IPS-18a (cell line): ENCODE measurements at regions not wholly inside any gene's neighbourhood (a gene's known extent, or its start where the extent isn't known, plus 50 kb on each side); places are given as distances from the start of the nearest gene placed in this dataset.

Source experiments
- H3K27ac ChIP-seq: one replicate; pipeline ENCODE4 v1.5.1; 2013; ENCODE audit warnings: low read length
- H3K27me3 ChIP-seq: one replicate; pipeline ENCODE4 v1.6.1; 2013; ENCODE audit warnings: mild to moderate bottlenecking, low read length; ENCODE audit not compliant: control insufficient read depth, insufficient read depth
- H3K36me3 ChIP-seq: one replicate; pipeline ENCODE4 v1.6.1; 2013; ENCODE audit warnings: low read depth, low read length; ENCODE audit not compliant: control insufficient read depth
- H3K4me1 ChIP-seq: one replicate; pipeline ENCODE4 v1.6.1; 2013; ENCODE audit warnings: low read depth, low read length; ENCODE audit not compliant: control insufficient read depth
- H3K4me3 ChIP-seq: one replicate; pipeline ENCODE4 v1.5.1; 2013; ENCODE audit warnings: low read length
- H3K9ac ChIP-seq: one replicate; pipeline ENCODE4 v1.6.1; 2013; ENCODE audit warnings: mild to moderate bottlenecking, low read length, moderate library complexity
- H3K9me3 ChIP-seq: one replicate; pipeline ENCODE4 v1.6.1; 2013; ENCODE audit warnings: low read depth, low read length; ENCODE audit not compliant: control insufficient read depth

DNA sequence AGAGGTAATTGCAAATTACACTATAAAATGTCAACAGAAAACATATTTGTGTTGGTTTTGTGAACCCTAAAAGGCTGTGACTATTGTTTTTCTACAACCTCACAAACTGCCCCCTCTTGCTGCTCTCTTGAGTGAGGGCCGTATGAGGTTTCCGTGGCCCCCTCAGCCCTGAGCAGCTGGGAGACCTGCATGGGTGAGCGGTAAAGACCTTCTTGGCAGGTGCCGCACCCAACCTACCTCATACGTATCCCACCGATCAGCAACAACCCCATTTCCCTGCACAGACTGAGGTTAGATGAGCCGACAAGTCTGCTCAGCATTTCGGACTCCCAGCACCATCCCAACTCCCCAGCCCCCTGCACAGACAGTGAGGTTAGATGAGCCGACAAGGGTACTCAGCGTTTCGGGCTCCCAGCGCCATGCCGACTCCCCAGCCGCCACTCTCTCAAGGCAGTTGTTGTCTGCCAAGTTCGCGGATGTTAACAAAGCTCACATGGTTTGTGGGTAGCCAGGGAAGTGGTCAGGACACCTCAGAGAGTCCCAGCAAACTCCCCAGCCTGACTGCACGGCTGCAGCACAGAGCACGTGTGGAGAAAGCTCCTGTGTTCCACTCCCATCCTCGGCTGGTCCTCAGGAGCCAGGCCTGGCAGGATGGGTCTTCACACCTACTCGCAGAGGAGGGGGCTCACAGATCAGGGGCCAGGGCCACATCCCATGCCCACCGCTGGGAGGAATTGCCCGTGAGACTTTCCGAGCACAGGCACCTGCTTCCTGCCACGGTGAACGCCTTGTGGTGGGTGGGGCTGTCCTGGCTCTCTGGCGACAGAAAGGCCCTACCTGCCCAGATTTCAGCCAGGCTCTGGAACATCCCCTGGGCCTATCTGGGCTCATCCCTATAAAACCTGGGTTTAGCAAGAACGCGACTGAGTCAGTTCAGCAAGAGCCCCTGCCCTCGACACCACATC lies 502.9 kb downstream of the BRD1 start:
- no peaks in the 10 kb centered on the region for H3K36me3 ChIP-seq
- H3K4me3 ChIP-seq, result no peak overlapping the region
- no peak overlapping the region for H3K9ac ChIP-seq
- H3K27me3 ChIP-seq, result no peaks in the 10 kb centered on the region
- H3K27ac ChIP-seq, result no peak overlapping the region
- no peaks in the 10 kb centered on the region for H3K9me3 ChIP-seq
- H3K4me1 ChIP-seq, result no peaks in the 10 kb centered on the region

DNA sequence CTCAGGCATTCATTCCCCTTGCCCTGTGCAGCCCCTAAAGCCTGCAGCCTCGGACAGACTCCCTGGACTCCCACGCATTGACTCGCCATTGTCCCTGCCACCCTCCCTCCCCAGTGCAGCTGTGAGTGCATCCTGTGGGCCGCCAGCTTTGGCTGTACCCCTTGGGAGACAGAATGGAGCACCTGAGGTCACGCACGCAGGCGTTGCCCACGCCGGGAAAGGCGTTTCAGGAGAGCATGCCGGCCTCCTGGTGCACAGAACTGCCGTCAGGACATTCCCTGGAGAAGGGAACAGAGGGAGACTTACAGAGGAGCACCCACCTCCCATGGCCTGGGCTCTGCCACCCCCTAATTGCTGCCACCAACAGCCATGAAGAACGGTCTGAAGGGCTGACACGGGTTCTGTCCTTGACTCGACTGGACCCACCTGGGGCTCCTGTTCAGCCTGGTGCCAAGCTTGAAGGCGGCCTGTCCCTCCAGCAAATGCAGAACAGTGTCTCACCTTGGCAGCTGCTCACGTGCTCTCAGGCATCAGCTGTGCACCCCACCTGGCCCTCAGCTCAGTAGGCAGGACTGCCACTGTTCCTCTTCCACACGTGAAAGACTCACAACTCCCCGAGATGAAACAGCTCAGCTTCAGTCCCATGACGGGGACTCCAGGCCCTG lies 503.8 kb downstream of the BRD1 start:
- Histone ChIP-seq H3K9me3 (no peaks in the 10 kb centered on the region), H3K27me3 (no peaks in the 10 kb centered on the region), H3K27ac (no peak overlapping the region), H3K4me1 (no peaks in the 10 kb centered on the region), H3K36me3 (no peaks in the 10 kb centered on the region), H3K9ac (no peak overlapping the region), H3K4me3 (no peak overlapping the region)

DNA sequence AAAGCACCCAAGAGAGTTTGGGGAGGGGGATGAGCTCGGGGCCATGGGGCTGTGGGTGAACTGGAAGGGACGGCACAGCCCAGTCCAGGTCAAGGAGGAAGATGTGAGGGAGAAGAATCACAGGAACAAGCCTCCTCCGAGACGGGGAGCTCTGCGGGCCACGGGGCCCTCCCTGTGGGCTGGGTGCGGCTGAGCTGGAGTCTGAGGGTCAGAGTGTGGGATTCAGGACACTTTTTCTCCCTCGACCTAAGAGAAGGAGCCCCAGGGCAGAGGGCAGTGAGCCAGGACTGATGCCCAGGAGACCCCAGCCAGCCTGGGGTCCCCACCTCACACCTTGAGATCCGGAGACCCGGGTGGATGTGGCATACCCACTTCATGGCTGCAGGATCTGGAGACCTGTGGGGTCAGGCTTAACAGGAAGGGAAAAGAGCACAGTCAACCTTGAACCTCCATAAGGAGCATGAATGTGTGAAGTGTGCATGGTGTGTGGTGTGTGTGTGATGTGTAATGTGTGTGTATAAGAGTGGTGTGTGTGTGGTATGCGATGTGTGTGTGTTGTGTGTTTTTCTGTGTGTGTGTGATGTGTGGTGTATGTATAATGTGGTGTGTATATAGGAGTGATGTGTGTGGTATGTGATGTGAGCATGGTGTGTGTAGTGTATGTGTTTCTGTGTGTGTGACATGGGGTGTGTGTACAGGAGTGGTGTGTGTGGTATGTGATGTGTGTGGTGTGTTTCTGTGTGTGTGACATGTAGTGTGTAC lies 504.6 kb downstream of the BRD1 start:
- Histone ChIP-seq H3K27ac (no peak overlapping the region), H3K4me1 (no peaks in the 10 kb centered on the region), H3K36me3 (no peaks in the 10 kb centered on the region), H3K9ac (no peak overlapping the region), H3K4me3 (no peak overlapping the region), H3K9me3 (no peaks in the 10 kb centered on the region), H3K27me3 (no peaks in the 10 kb centered on the region)

DNA sequence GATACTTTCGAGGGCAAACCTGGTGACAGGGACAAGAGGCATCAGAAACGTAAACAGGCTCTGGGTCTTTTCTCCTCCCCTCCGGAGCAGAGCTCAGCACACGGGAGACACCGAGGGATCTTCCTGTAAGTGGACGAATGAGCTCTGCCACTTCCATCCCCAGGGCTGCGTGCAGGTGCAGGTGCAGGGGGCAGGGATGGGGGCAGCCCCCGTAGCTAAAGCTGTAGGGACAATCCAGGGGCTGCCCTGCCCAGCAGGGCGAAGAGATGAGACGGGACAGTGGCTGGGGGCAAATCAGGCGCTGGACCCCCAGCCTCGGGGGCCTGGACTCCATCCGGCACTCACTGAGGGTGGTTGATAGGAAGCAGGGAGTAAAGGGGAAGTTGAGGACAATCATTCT lies 505.4 kb downstream of the BRD1 start:
- H3K9ac ChIP-seq, result no peak overlapping the region
- no peaks in the 10 kb centered on the region for H3K27me3 ChIP-seq
- no peaks in the 10 kb centered on the region for H3K9me3 ChIP-seq
- H3K4me3 ChIP-seq, result no peak overlapping the region
- no peaks in the 10 kb centered on the region for H3K36me3 ChIP-seq
- H3K4me1 ChIP-seq, result no peaks in the 10 kb centered on the region
- no peak overlapping the region for H3K27ac ChIP-seq

DNA sequence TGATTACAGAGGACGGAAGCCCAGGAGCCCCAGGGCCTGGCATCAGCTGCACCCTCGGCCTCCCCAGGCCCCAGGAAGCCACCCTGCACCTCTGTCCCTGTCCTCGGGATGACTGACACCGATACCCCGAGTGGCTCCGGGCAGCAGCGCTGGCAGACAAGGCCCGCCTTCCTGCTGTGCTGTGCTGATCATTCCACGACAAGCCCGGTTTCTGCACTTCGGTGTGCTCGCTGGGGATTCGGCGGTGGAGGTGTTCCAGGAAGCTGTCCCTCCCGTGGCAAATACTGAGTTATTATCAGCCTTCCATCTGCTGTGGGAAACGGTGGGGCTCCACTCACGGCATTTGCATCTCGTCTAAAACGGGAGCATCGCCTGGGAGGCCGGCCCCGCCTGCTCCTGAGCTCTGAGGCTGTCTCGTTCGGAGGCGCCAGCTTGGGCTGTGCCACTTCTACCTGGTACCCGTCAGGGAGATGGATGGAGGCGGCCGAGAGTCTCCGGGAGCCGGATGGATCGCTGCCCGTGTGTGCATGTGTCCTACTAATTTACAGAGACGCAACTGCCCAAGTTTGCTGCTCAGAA lies 506.1 kb downstream of the BRD1 start:
- H3K27ac ChIP-seq, result no peak overlapping the region
- no peak overlapping the region for H3K9ac ChIP-seq
- no peak overlapping the region for H3K4me3 ChIP-seq
- no peaks in the 10 kb centered on the region for H3K4me1 ChIP-seq
- no peaks in the 10 kb centered on the region for H3K36me3 ChIP-seq
- no peaks in the 10 kb centered on the region for H3K9me3 ChIP-seq
- no peaks in the 10 kb centered on the region for H3K27me3 ChIP-seq

DNA sequence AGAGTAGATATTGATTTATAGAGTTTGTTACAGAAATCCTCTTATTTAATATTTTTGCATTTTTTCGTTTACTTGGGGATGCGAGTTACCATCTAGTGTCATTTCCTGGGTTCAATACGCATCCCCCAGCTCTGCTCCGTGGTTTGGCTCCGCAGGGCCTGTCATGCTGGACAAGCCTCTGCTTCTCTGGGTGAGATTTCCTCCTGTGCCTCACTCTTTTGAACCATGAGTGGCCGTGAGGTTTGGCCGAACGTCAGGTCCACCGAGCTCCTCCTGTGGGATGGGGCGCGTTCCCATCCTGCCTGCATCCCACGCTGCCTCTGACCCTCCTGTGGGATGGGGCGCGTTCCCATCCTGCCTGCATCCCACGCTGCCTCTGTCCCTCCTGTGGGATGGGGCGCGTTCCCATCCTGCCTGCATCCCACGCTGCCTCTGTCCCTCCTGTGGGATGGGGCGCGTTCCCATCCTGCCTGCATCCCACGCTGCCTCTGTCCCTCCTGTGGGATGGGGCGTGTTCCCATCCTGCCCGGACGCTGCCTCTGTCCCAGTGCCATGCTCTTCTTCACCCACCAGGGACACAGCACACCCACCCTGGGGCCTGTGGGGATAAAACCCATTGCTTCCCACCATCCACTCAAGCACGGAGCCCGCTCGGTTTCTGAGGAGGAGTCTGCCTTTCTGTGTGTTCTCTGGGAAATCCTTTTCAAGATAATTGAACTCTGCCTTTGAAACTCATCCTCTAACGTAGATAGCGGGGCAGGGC lies 506.8 kb downstream of the BRD1 start:
- H3K9me3 ChIP-seq, result no peaks in the 10 kb centered on the region
- H3K9ac ChIP-seq, result no peak overlapping the region
- no peak overlapping the region for H3K27ac ChIP-seq
- no peaks in the 10 kb centered on the region for H3K4me1 ChIP-seq
- H3K4me3 ChIP-seq, result no peak overlapping the region
- no peaks in the 10 kb centered on the region for H3K36me3 ChIP-seq
- H3K27me3 ChIP-seq, result no peaks in the 10 kb centered on the region

DNA sequence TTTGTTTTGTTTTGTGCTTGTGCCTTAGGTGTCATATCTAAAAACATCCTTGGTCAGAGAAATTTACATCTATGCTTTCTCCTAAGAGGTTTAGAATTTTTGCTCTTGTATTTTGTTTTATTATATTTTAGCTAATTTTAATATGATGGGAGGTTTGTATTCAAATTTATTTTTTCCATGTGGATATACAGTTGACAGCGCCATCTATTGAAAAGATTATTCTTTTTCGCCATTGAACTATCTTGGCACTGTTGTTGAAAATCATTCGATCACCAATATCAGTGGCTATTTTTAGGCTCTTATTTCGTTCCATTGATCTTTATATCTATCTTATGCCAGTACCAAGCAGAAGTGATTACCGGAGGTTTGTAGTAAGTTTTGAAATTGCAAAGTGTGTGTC lies 510.3 kb downstream of the BRD1 start:
- Histone ChIP-seq H3K27ac (no peak overlapping the region), H3K4me3 (no peak overlapping the region), H3K4me1 (no peaks in the 10 kb centered on the region), H3K9me3 (no peaks in the 10 kb centered on the region), H3K27me3 (no peaks in the 10 kb centered on the region), H3K36me3 (no peaks in the 10 kb centered on the region), H3K9ac (no peak overlapping the region)

DNA sequence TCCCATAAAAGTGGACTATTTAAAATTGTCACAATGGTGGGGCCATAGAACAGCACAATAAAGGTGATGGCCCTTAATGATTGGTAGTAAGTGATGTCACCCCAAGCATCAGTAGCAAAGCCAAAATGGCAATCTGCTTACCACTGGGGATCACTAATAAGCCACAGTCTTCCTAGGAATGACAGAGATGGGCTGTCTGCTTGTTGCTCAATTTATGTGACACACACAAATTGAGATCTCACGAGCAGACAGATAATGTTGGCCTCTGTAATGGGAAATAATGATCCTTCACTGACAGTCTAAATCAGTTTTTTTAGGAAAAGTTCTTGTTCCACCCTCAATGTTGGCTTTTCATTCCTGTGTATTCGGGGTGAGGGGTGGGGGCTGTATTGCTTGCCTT lies 515.1 kb downstream of the BRD1 start:
- H3K36me3 ChIP-seq, result no peaks in the 10 kb centered on the region
- H3K9ac ChIP-seq, result no peak overlapping the region
- H3K4me3 ChIP-seq, result no peak overlapping the region
- H3K4me1 ChIP-seq, result no peaks in the 10 kb centered on the region
- H3K27ac ChIP-seq, result no peak overlapping the region
- H3K9me3 ChIP-seq, result no peaks in the 10 kb centered on the region
- no peaks in the 10 kb centered on the region for H3K27me3 ChIP-seq

DNA sequence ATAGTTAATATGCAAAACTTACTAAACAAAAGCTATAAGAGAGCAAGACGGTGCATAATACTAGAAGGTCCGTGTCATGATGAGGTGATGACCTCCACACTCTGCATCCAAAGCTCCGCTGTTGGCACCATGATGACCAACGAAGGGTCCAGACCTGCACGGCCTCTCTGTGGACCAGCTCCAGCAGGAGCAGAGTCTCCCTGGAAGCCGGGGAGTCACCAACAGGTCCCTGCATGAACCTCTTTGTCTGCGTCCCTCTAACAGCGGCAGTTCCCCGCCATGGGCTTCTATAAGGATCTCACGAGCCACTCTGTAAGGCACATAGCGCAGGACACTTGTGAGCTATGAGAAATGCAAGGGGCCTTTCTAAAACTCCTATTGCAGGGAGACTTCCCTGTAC lies 517.3 kb downstream of the BRD1 start:
- Histone ChIP-seq H3K9me3 (no peaks in the 10 kb centered on the region), H3K27me3 (no peaks in the 10 kb centered on the region)

DNA sequence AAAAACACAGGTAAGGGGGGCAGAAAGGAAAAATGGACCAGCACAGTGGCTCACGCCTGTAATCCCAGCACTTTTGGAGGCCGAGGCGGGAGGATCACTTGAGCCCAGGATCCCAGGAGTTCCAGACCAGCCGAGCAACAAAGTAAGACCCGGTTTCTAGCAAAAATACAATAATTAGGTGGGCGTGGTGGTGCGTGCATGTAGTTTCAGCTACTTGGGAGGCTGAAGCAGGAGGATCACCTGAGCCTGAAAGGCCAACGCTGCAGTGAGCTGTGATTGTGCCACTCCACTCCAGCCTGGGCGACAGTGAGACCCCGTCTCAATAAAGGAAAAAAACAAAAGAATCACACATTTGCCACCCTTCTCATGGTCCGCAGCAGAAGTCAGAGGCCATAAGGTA lies 519.4 kb downstream of the BRD1 start:
- Histone ChIP-seq H3K4me3 (no peak overlapping the region), H3K9ac (no peak overlapping the region), H3K36me3 (no peaks in the 10 kb centered on the region), H3K27me3 (no peaks in the 10 kb centered on the region), H3K9me3 (no peaks in the 10 kb centered on the region), H3K4me1 (no peaks in the 10 kb centered on the region), H3K27ac (no peak overlapping the region)

More for the DNA sequence above, 517.3 kb downstream of the BRD1 start:
- Histone ChIP-seq H3K27ac (no peak overlapping the region), H3K4me1 (no peaks in the 10 kb centered on the region), H3K9ac (no peak overlapping the region), H3K4me3 (no peak overlapping the region), H3K36me3 (no peaks in the 10 kb centered on the region)

DNA sequence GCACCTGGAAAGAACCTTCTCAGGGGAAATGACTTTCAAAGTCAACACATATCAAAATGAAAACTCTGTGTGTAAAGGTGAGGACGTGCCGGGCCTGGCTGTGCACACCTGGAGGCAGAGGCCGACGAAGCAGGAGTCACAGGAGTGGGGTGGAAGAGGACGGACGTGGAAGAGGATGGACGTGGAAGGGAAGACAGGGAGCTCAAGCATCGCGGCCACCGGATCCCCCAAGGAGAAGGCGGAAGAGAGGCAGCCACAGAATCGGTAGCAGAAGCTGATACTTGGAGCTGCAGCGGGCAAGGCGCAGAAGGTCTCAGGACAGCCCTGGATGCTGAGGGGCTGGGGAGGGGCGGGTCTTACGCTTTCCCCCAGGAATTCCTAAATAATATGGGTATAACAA lies 519.8 kb downstream of the BRD1 start:
- Histone ChIP-seq H3K9me3 (no peaks in the 10 kb centered on the region), H3K36me3 (no peaks in the 10 kb centered on the region), H3K4me1 (no peaks in the 10 kb centered on the region), H3K4me3 (no peak overlapping the region), H3K9ac (no peak overlapping the region), H3K27me3 (no peaks in the 10 kb centered on the region), H3K27ac (no peak overlapping the region)
